ENCODE measurements at regions not wholly inside any gene's neighbourhood (a gene's known extent, or its start where the extent isn't known, plus 50 kb on each side); places are given as distances from the start of the nearest gene placed in this dataset.
"Not testable (repeated sequence)": the region's sequence is repeated elsewhere in the genome, so short reads cannot be mapped to it uniquely, and the experiment has no call there.

GRCh38 chr17:26731005-26731921 is 562.7 kb upstream of the WSB1 start:
- H3K27me3 ChIP-seq, result no peaks in the 10 kb centered on the region
- H3K9me3 ChIP-seq, result no peaks in the 10 kb centered on the region
- no peak overlapping the region for H3K27ac ChIP-seq
- no peaks in the 10 kb centered on the region for H3K36me3 ChIP-seq
- TF ChIP-seq CTCF (IDR thresholded peaks at IDR 0.05), result no peak
- H3K4me1 ChIP-seq, result no peaks in the 10 kb centered on the region
- H3K4me3 ChIP-seq, result no peak overlapping the region
- DNase-seq (ENCODE audit: low spot score), result no peak

GRCh38 chr17:26731926-26732325 is 562.0 kb upstream of the WSB1 start:
- not testable (repeated sequence) for DNase-seq (ENCODE audit: low spot score); H3K4me3 ChIP-seq; H3K4me1 ChIP-seq; H3K27ac ChIP-seq; H3K36me3 ChIP-seq; H3K9me3 ChIP-seq; H3K27me3 ChIP-seq

GRCh38 chr17:26734775-26735174 is 559.1 kb upstream of the WSB1 start:
- H3K4me1 ChIP-seq; H3K27me3 ChIP-seq; H3K9me3 ChIP-seq; H3K36me3 ChIP-seq; DNase-seq (ENCODE audit: low spot score); H3K27ac ChIP-seq; H3K4me3 ChIP-seq: not testable (repeated sequence)

GRCh38 chr17:26735977-26736376 is 557.9 kb upstream of the WSB1 start:
- H3K36me3 ChIP-seq; H3K27me3 ChIP-seq; H3K4me3 ChIP-seq; H3K9me3 ChIP-seq; H3K27ac ChIP-seq; H3K4me1 ChIP-seq; DNase-seq (ENCODE audit: low spot score): not testable (repeated sequence)

GRCh38 chr17:26765860-26766709 is 527.8 kb upstream of the WSB1 start:
- no peak for DNase-seq (ENCODE audit: low spot score)
- Histone ChIP-seq H3K4me3 (no peak overlapping the region), H3K4me1 (no peaks in the 10 kb centered on the region), H3K36me3 (no peaks in the 10 kb centered on the region), H3K9me3 (no peaks in the 10 kb centered on the region), H3K27ac (no peak overlapping the region), H3K27me3 (no peaks in the 10 kb centered on the region)
- TF ChIP-seq CTCF (IDR thresholded peaks at IDR 0.05), result no peak

GRCh38 chr17:26766743-26767142 is 527.2 kb upstream of the WSB1 start:
- H3K36me3 ChIP-seq, result no peaks in the 10 kb centered on the region
- H3K4me1 ChIP-seq, result no peaks in the 10 kb centered on the region
- no peak overlapping the region for H3K4me3 ChIP-seq
- DNase-seq (ENCODE audit: low spot score), result no peak
- no peaks in the 10 kb centered on the region for H3K9me3 ChIP-seq
- no peak overlapping the region for H3K27ac ChIP-seq
- no peaks in the 10 kb centered on the region for H3K27me3 ChIP-seq
- no peak for TF ChIP-seq CTCF (IDR thresholded peaks at IDR 0.05)
